ENCODE measurements at regions not wholly inside any gene's neighbourhood (a gene's known extent, or its start where the extent isn't known, plus 50 kb on each side); places are given as distances from the start of the nearest gene placed in this dataset.

- Mint-ChIP-seq H3K27ac (ENCODE audit: low read depth, unreplicated experiment) (no peak overlapping the region), H3K4me1 (ENCODE audit: insufficient read depth, unreplicated experiment) (no peaks in the 10 kb centered on the region), H3K36me3 (ENCODE audit: insufficient read depth, unreplicated experiment) (no peaks in the 10 kb centered on the region), H3K4me3 (ENCODE audit: unreplicated experiment) (no peak overlapping the region), H3K27me3 (ENCODE audit: insufficient read depth, unreplicated experiment) (peaks cover 42% of the 10 kb centered on the region), H3K9me3 (ENCODE audit: unreplicated experiment) (peaks cover 12% of the 10 kb centered on the region)
- CTCF ChIA-PET = no interaction called here
- no TSS peak for BruUV-seq (replicated peaks)
- POLR2A ChIA-PET = no interaction called here
- no peak for TF ChIP-seq CTCF (IDR thresholded peaks at IDR 0.05; ENCODE audit: unreplicated experiment)
- intact Hi-C loops (cut with micrococcal nuclease) = no loop called here
- no peak for DNase-seq (ENCODE audit: unreplicated experiment)
Measured at GRCh38 chr14:101186992-101187815, 283.7 kb upstream of the RTL1 start.

GRCh38 chr14:101187816-101188570 is 284.5 kb upstream of the RTL1 start:
- Mint-ChIP-seq H3K27me3 (ENCODE audit: insufficient read depth, unreplicated experiment) (peaks cover 42% of the 10 kb centered on the region), H3K4me1 (ENCODE audit: insufficient read depth, unreplicated experiment) (no peaks in the 10 kb centered on the region), H3K4me3 (ENCODE audit: unreplicated experiment) (no peak overlapping the region), H3K36me3 (ENCODE audit: insufficient read depth, unreplicated experiment) (no peaks in the 10 kb centered on the region), H3K9me3 (ENCODE audit: unreplicated experiment) (peaks cover 12% of the 10 kb centered on the region), H3K27ac (ENCODE audit: low read depth, unreplicated experiment) (no peak overlapping the region)
- intact Hi-C loops (cut with micrococcal nuclease) = no loop called here
- ChIA-PET CTCF (no interaction called here), POLR2A (no interaction called here)
- DNase-seq (ENCODE audit: unreplicated experiment) = no peak
- no peak for TF ChIP-seq CTCF (IDR thresholded peaks at IDR 0.05; ENCODE audit: unreplicated experiment)
- BruUV-seq (replicated peaks) = no TSS peak

GRCh38 chr14:101188571-101188915 is 285.0 kb upstream of the RTL1 start:
- POLR2A ChIA-PET = no interaction called here
- no peaks in the 10 kb centered on the region for H3K36me3 Mint-ChIP-seq (ENCODE audit: insufficient read depth, unreplicated experiment)
- no peak overlapping the region for H3K4me3 Mint-ChIP-seq (ENCODE audit: unreplicated experiment)
- CTCF ChIA-PET = no interaction called here
- BruUV-seq (replicated peaks) = no TSS peak
- intact Hi-C loops (cut with micrococcal nuclease) = no loop called here
- H3K27me3 Mint-ChIP-seq (ENCODE audit: insufficient read depth, unreplicated experiment) = peaks cover 42% of the 10 kb centered on the region
- TF ChIP-seq CTCF (IDR thresholded peaks at IDR 0.05; ENCODE audit: unreplicated experiment) = no peak
- DNase-seq (ENCODE audit: unreplicated experiment) = no peak
- no peaks in the 10 kb centered on the region for H3K4me1 Mint-ChIP-seq (ENCODE audit: insufficient read depth, unreplicated experiment)
- no peak overlapping the region for H3K27ac Mint-ChIP-seq (ENCODE audit: low read depth, unreplicated experiment)
- peaks cover 12% of the 10 kb centered on the region for H3K9me3 Mint-ChIP-seq (ENCODE audit: unreplicated experiment)

- no TSS peak for BruUV-seq (replicated peaks)
- Mint-ChIP-seq H3K4me3 (ENCODE audit: unreplicated experiment) (no peak overlapping the region), H3K9me3 (ENCODE audit: unreplicated experiment) (peaks cover 12% of the 10 kb centered on the region), H3K36me3 (ENCODE audit: insufficient read depth, unreplicated experiment) (no peaks in the 10 kb centered on the region), H3K27ac (ENCODE audit: low read depth, unreplicated experiment) (no peak overlapping the region), H3K4me1 (ENCODE audit: insufficient read depth, unreplicated experiment) (no peaks in the 10 kb centered on the region), H3K27me3 (ENCODE audit: insufficient read depth, unreplicated experiment) (peaks cover 42% of the 10 kb centered on the region)
- no peak for TF ChIP-seq CTCF (IDR thresholded peaks at IDR 0.05; ENCODE audit: unreplicated experiment)
- POLR2A ChIA-PET = interaction anchor here (0.7 kb wide), 1 partner anchor 23 kb away, joined by 4 read pairs; no protein-coding TSS in a partner anchor
- no peak for DNase-seq (ENCODE audit: unreplicated experiment)
- CTCF ChIA-PET = no interaction called here
- intact Hi-C loops (cut with micrococcal nuclease) = no loop called here
Measured at GRCh38 chr14:101189266-101189665, 285.7 kb upstream of the RTL1 start.
